ENCODE measurements at regions not wholly inside any gene's neighbourhood (a gene's known extent, or its start where the extent isn't known, plus 50 kb on each side); places are given as distances from the start of the nearest gene placed in this dataset.

DNA sequence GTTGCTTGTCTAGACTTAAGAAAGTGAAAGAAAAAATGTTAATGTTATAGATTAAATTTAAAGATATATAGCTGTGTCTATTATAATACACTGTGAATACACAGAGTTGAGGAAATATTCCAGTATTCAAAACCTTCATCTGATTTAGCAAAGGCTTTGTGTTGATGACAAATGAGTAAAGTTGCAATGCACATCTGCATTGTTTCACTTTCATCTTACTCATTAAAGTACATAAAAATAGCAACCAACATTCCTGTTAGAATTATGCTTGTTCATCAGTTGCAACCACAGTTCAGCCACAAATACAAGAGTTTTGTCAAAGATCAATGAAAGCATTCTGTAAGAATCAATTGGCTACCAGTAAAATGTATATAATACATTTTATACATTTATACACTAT lies 346.4 kb upstream of the SLC7A11 start:
- TF ChIP-seq POLR2AphosphoS5 (IDR thresholded peaks at IDR 0.05; ENCODE audit: insufficient read depth, low read depth, low read length): no peak
- no peak for TF ChIP-seq EZH2 (IDR thresholded peaks at IDR 0.05; ENCODE audit: borderline replicate concordance, low read depth, low read length, severe bottlenecking)
